Right lobe of liver (tissue), 6 donors: ENCODE measurements at regions not wholly inside any gene's neighbourhood (a gene's known extent, or its start where the extent isn't known, plus 50 kb on each side); places are given as distances from the start of the nearest gene placed in this dataset.
A peak's percentile ranks its signal among the peaks of the same experiment; 100 is the strongest.

Experiments
- ATAC-seq, 4 donors: fragments of 200-7000 bp; cut with Tn5 transposase; one replicate each; pipeline ENCODE4 v1.9.1; 2020; ENCODE audit warnings: mild to moderate bottlenecking in 4 of 4, moderate library complexity in 4 of 4
- DNase-seq, 3 donors: peaks; one replicate each; pipeline ENCODE4 v3.0.0-alpha.2; 2020
- H3K27ac ChIP-seq, 3 donors: fragments of 200-600 bp; one replicate each; pipeline ENCODE4 v1.8.0; 2022
- H3K27me3 ChIP-seq, 2 donors: fragments of 200-600 bp; one replicate each; pipeline ENCODE4 v1.8.0; 2022
- H3K36me3 ChIP-seq, 4 donors: fragments of 200-600 bp; sonication (generic) in 1 of 4; one replicate each; pipeline versions ENCODE4 v1.5.1 to v1.8.0; 2017 to 2022; ENCODE audit warnings: control low read depth in 1 of 4
- H3K4me1 ChIP-seq, 4 donors: fragments of 200-600 bp; sonication (generic) in 1 of 4; one replicate each; pipeline versions ENCODE4 v1.5.1 to v1.8.0; 2017 to 2022; ENCODE audit warnings: control low read depth in 1 of 4
- H3K4me3 ChIP-seq, 3 donors: fragments of 200-600 bp; one replicate each; pipeline ENCODE4 v1.8.0; 2022
- H3K9me3 ChIP-seq, 4 donors: fragments of 200-600 bp; sonication (generic) in 1 of 4; one replicate each; pipeline versions ENCODE4 v1.5.1 to v1.8.0; 2017 to 2022; ENCODE audit warnings: control low read depth in 1 of 4
- CTCF ChIP-seq, 4 donors: fragments of 200-600 bp in 3 of 4; fragments of 450-650 bp in 1 of 4; IDR thresholded peaks; one replicate each; pipeline versions ENCODE4 v1.5.1 to v1.8.0; 2016 to 2022; ENCODE audit warnings: antibody characterized with exemption in 4 of 4, mild to moderate bottlenecking in 2 of 4
- POLR2A ChIP-seq: fragments of 450-650 bp; IDR thresholded peaks from one replicate; pipeline ENCODE4 v1.6.1; 2017; ENCODE audit warnings: antibody characterized with exemption, mild to moderate bottlenecking
- WGBS: methylation state at CpG from one replicate; pipeline ENCODE4 v1.1.6; 2018; ENCODE audit warnings: low coverage, low lambda C conversion rate; ENCODE audit not compliant: insufficient coverage; ENCODE audit errors: missing lambda C conversion rate; 5-methylcytosine and 5-hydroxymethylcytosine counted together
- intact Hi-C, 2 donors: fragments of 100-400 bp; cut with DNase I; formaldehyde crosslinking; loops; one replicate each; pipeline versions ENCODE4 v1.11.2 to v1.14.1; 2022
- donor health status: DM: no; HTN: yes; CAD: no.
- donor health status: DM: no; HTN: no; CAD: no.
- donor health status: DM: no; HTN: no; CAD: no.
- donor health status: DM: no; HTN: yes; CAD: no.
- donor health status: DM: no; HTN: yes; CAD: no.

GRCh38 chr18:51273437-51273836 is 76.0 kb upstream of the MEX3C start:
- Histone ChIP-seq H3K9me3 (no peaks in the 10 kb centered on the region), H3K4me3 (no peak overlapping the region), H3K4me1 (no peaks in the 10 kb centered on the region), H3K27me3 (no peaks in the 10 kb centered on the region), H3K36me3 (no peaks in the 10 kb centered on the region), H3K27ac (no peak overlapping the region)
- no peak for ATAC-seq
- no peak for TF ChIP-seq POLR2A
- TF ChIP-seq CTCF (IDR thresholded peaks at IDR 0.05) = no peak
- intact Hi-C loops = no loop called here
- no peak for DNase-seq

- H3K27me3 ChIP-seq = no peaks in the 10 kb centered on the region
- H3K4me3 ChIP-seq = no peak overlapping the region
- 65% methylated on average over 6 of the region's 6 CpGs for WGBS
- intact Hi-C loops = no loop called here
- no peaks in the 10 kb centered on the region for H3K36me3 ChIP-seq
- no peaks in the 10 kb centered on the region for H3K9me3 ChIP-seq
- H3K27ac ChIP-seq = no peak overlapping the region
- DNase-seq (peak in 1 of 3 donors; percentile 50), ATAC-seq (no peak)
- TF ChIP-seq POLR2A (no peak), CTCF (IDR thresholded peaks at IDR 0.05) (no peak)
- H3K4me1 ChIP-seq = no peaks in the 10 kb centered on the region
Measured at GRCh38 chr18:51275712-51276476, 78.4 kb upstream of the MEX3C start.

GRCh38 chr18:51278045-51278649 is 80.7 kb upstream of the MEX3C start:
- H3K9me3 ChIP-seq = no peaks in the 10 kb centered on the region
- no peaks in the 10 kb centered on the region for H3K36me3 ChIP-seq
- no peak for TF ChIP-seq POLR2A
- TF ChIP-seq CTCF (IDR thresholded peaks at IDR 0.05) = peak; percentile 30 to 74 (median 44)
- intact Hi-C loops = no loop called here
- WGBS = 53% methylated on average over 4 of the region's 4 CpGs
- peak; percentile 49 to 94 (median 74) for ATAC-seq
- no peak overlapping the region for H3K4me3 ChIP-seq
- no peaks in the 10 kb centered on the region for H3K4me1 ChIP-seq
- no peaks in the 10 kb centered on the region for H3K27me3 ChIP-seq
- H3K27ac ChIP-seq = no peak overlapping the region
- DNase-seq = peak; percentile 22 to 60 (median 51)

GRCh38 chr18:51279367-51279984 is 82.0 kb upstream of the MEX3C start:
- ATAC-seq (peak in 1 of 4 donors; percentile 25), DNase-seq (no peak)
- H3K9me3 ChIP-seq = no peaks in the 10 kb centered on the region
- intact Hi-C loops = no loop called here
- no peaks in the 10 kb centered on the region for H3K27me3 ChIP-seq
- no peak overlapping the region for H3K27ac ChIP-seq
- H3K4me3 ChIP-seq = no peak overlapping the region
- no peaks in the 10 kb centered on the region for H3K4me1 ChIP-seq
- H3K36me3 ChIP-seq = no peaks in the 10 kb centered on the region
- TF ChIP-seq POLR2A (no peak), CTCF (IDR thresholded peaks at IDR 0.05) (no peak)
- 72% methylated on average over 2 of the region's 2 CpGs for WGBS
